SK-N-MC (cell line): ENCODE measurements at regions not wholly inside any gene's neighbourhood (a gene's known extent, or its start where the extent isn't known, plus 50 kb on each side); places are given as distances from the start of the nearest gene placed in this dataset.

Source experiments
- EZH2 ChIP-seq: fragments of 200-600 bp; sonication (generic); IDR thresholded peaks from one replicate; pipeline ENCODE4 v1.6.1; 2017; ENCODE audit warnings: antibody characterized with exemption
- FOXP2 ChIP-seq: optimal IDR thresholded peaks from 2 replicates; pipeline ENCODE3; 2011; ENCODE audit warnings: mild to moderate bottlenecking, moderate library complexity; ENCODE audit not compliant: insufficient read depth; ENCODE audit errors: extremely low read length, control extremely low read depth
- POLR2AphosphoS5 ChIP-seq: IDR thresholded peaks from 2 replicates; pipeline ENCODE4 v1.6.1; 2012; ENCODE audit warnings: mild to moderate bottlenecking, low read depth, low read length, borderline replicate concordance

GRCh38 chr9:87386490-87387025 is 111.1 kb upstream of the DAPK1 start:
- TF ChIP-seq POLR2AphosphoS5 = no peak
- no peak for TF ChIP-seq EZH2
- no peak for TF ChIP-seq FOXP2
